Adrenal gland (tissue), 9 donors: ENCODE measurements at regions not wholly inside any gene's neighbourhood (a gene's known extent, or its start where the extent isn't known, plus 50 kb on each side); places are given as distances from the start of the nearest gene placed in this dataset.

ENCODE experiments used
- DNase-seq, 7 donors: peaks; one replicate each; pipeline ENCODE4 v3.0.0-alpha.2; 2019 to 2020
- H3K27ac ChIP-seq, 5 donors: fragments of 200-600 bp; sonication (generic) in 4 of 5; 1 replicate in 3 of 5; 2 replicates in 2 of 5; pipeline versions ENCODE4 v1.5.1 to v1.8.0; 2016 to 2020; ENCODE audit warnings: mild to moderate bottlenecking in 1 of 5
- H3K27me3 ChIP-seq: fragments of 200-600 bp; 2 replicates; pipeline ENCODE4 v1.8.0; 2021
- H3K36me3 ChIP-seq, 2 donors: fragments of 200-600 bp; replicated peaks in 1 of 2; 1 replicate in 1 of 2; 2 replicates in 1 of 2; pipeline versions ENCODE4 v1.5.1 to v1.8.0; 2018 to 2022
- H3K4me1 ChIP-seq, 2 donors: fragments of 200-600 bp; replicated peaks in 1 of 2; 1 replicate in 1 of 2; 2 replicates in 1 of 2; pipeline versions ENCODE4 v1.5.1 to v1.8.0; 2018 to 2021
- H3K4me3 ChIP-seq, 4 donors: fragments of 200-600 bp; sonication (generic) in 3 of 4; one replicate each; pipeline ENCODE4 v1.5.1; 2016 to 2018
- H3K9me3 ChIP-seq, 3 donors: fragments of 200-600 bp; sonication (generic) in 1 of 3; replicated peaks in 1 of 3; 1 replicate in 2 of 3; 2 replicates in 1 of 3; pipeline versions ENCODE4 v1.5.1 to v1.8.0; 2016 to 2021
- CTCF ChIP-seq, 6 experiments: fragments of 450-650 bp in 4 of 6; fragments of 200-600 bp in 2 of 6; sonication (generic) in 1 of 6; IDR thresholded peaks; 1 replicate in 5 of 6; 2 replicates in 1 of 6; pipeline versions ENCODE4 v1.5.1 to v1.8.0; 2016 to 2021; ENCODE audit warnings: antibody characterized with exemption in 6 of 6, mild to moderate bottlenecking in 2 of 6, moderate library complexity in 1 of 6
- POLR2A ChIP-seq, 2 donors: fragments of 450-650 bp; IDR thresholded peaks; one replicate each; pipeline ENCODE4 v1.6.1; 2017; ENCODE audit warnings: antibody characterized with exemption in 2 of 2, mild to moderate bottlenecking in 2 of 2, moderate library complexity in 1 of 2
- WGBS, 4 donors: extraction: QIAGEN DNeasy Blood & Tissue Kit in 2 of 4; methylation state at CpG; one replicate each; pipeline versions ENCODE4 v1.1.5 to v1.1.7; 2013 to 2017; 5-methylcytosine and 5-hydroxymethylcytosine counted together
- intact Hi-C, 2 donors: fragments of 100-400 bp; cut with DNase I; formaldehyde crosslinking; loops; one replicate each; pipeline versions ENCODE4 v1.14.1 to v1.15.0; 2022 to 2023
- donor health status: healthy with polysubstance abuse.
- donor health status: Bipolar disorder and iron deficiency.
- donor health status: DM: yes; HTN: yes; CAD: no.
- donor health status: DM: no; HTN: no; CAD: no.
- donor health status: DM: no; HTN: no; CAD: no.

- H3K27ac ChIP-seq = no peak overlapping the region
- intact Hi-C loops = no loop called here
- H3K4me3 ChIP-seq = no peak overlapping the region
- no peaks in the 10 kb centered on the region for H3K4me1 ChIP-seq
- DNase-seq = no peak
- H3K36me3 ChIP-seq = no peaks in the 10 kb centered on the region
- 79 to 100% (median 93%) methylated on average over 2 of the region's 2 CpGs for WGBS, 4 donors
- no peak for TF ChIP-seq CTCF (IDR thresholded peaks at IDR 0.05)
- no peak for TF ChIP-seq POLR2A (IDR thresholded peaks at IDR 0.05)
- no peaks in the 10 kb centered on the region for H3K9me3 ChIP-seq
- H3K27me3 ChIP-seq = no peaks in the 10 kb centered on the region
These were observed 60.0 kb downstream of the DMAC1 start for GRCh38 chr9:7739595-7739994.

- no peaks in the 10 kb centered on the region for H3K36me3 ChIP-seq
- H3K4me3 ChIP-seq = no peak overlapping the region
- intact Hi-C loops = no loop called here
- 78 to 94% (median 85%) methylated on average over 2 of the region's 2 CpGs for WGBS, 4 donors
- H3K27me3 ChIP-seq = no peaks in the 10 kb centered on the region
- TF ChIP-seq CTCF (IDR thresholded peaks at IDR 0.05) = no peak
- no peak for TF ChIP-seq POLR2A (IDR thresholded peaks at IDR 0.05)
- no peak for DNase-seq
- no peaks in the 10 kb centered on the region for H3K4me1 ChIP-seq
- H3K9me3 ChIP-seq = no peaks in the 10 kb centered on the region
- H3K27ac ChIP-seq = no peak overlapping the region
These were observed 64.3 kb downstream of the DMAC1 start for GRCh38 chr9:7735311-7735710.

- 47 to 58% (median 57%) methylated on average over 1 of the region's 1 CpG for WGBS, 4 donors
- intact Hi-C loops = no loop called here
- no peaks in the 10 kb centered on the region for H3K27me3 ChIP-seq
- TF ChIP-seq POLR2A (IDR thresholded peaks at IDR 0.05) (no peak), CTCF (IDR thresholded peaks at IDR 0.05) (no peak)
- no peaks in the 10 kb centered on the region for H3K9me3 ChIP-seq
- DNase-seq = no peak
- H3K36me3 ChIP-seq = no peaks in the 10 kb centered on the region
- H3K4me1 ChIP-seq = no peaks in the 10 kb centered on the region
- no peak overlapping the region for H3K4me3 ChIP-seq
- no peak overlapping the region for H3K27ac ChIP-seq
These were observed 69.5 kb downstream of the DMAC1 start for GRCh38 chr9:7730164-7730445.

GRCh38 chr9:7729371-7730163 lies 70.0 kb downstream of the DMAC1 start:
- intact Hi-C loops = no loop called here
- no peak for DNase-seq
- WGBS, 4 donors = 70 to 82% (median 77%) methylated on average over 5 of the region's 5 CpGs
- H3K27ac ChIP-seq = no peak overlapping the region
- H3K36me3 ChIP-seq = no peaks in the 10 kb centered on the region
- no peaks in the 10 kb centered on the region for H3K9me3 ChIP-seq
- H3K4me1 ChIP-seq = no peaks in the 10 kb centered on the region
- H3K4me3 ChIP-seq = no peak overlapping the region
- no peaks in the 10 kb centered on the region for H3K27me3 ChIP-seq
- no peak for TF ChIP-seq POLR2A (IDR thresholded peaks at IDR 0.05)
- TF ChIP-seq CTCF (IDR thresholded peaks at IDR 0.05) = no peak
